ENCODE measurements at regions not wholly inside any gene's neighbourhood (a gene's known extent, or its start where the extent isn't known, plus 50 kb on each side); places are given as distances from the start of the nearest gene placed in this dataset.

- Mint-ChIP-seq H3K4me1 (no peaks in the 10 kb centered on the region), H3K36me3 (ENCODE audit: low read depth) (no peaks in the 10 kb centered on the region), H3K27ac (no peak overlapping the region), H3K4me3 (no peak overlapping the region), H3K9me3 (no peaks in the 10 kb centered on the region), H3K27me3 (ENCODE audit: insufficient read depth, low read depth, poor library complexity) (no peaks in the 10 kb centered on the region)
- Histone ChIP-seq H4K20me1 (replicated peaks; ENCODE audit: insufficient read depth) (no peaks in the 10 kb centered on the region), H3K4me2 (no peak overlapping the region), H3K79me2 (replicated peaks; ENCODE audit: insufficient read depth) (no peaks in the 10 kb centered on the region), H3K4me3 (no peak overlapping the region), H3F3A (replicated peaks; ENCODE audit: low read depth) (no peaks in the 10 kb centered on the region), H3K9me2 (ENCODE audit: insufficient read depth) (no peaks in the 10 kb centered on the region), H3K27me3 (ENCODE audit: insufficient read depth) (no peaks in the 10 kb centered on the region), H3K36me3 (ENCODE audit: insufficient read depth) (no peaks in the 10 kb centered on the region), H3K27ac (ENCODE audit: low read depth) (no peak overlapping the region), H3K4me1 (ENCODE audit: insufficient read depth) (no peaks in the 10 kb centered on the region), H2AFZ (no peak overlapping the region)
- TF ChIP-seq ZNF331 (CRISPR knock-in tag; IDR thresholded peaks at IDR 0.05; ENCODE audit: low read depth) = no peak
- no peak for TF ChIP-seq REST (IDR thresholded peaks at IDR 0.05; ENCODE audit: unreplicated experiment)
- no peak for TF ChIP-seq CTCF (conservative IDR thresholded peaks at IDR 0.05; ENCODE audit: low read depth in 2 of 2)
- no peak for TF ChIP-seq POLR2AphosphoS5 (IDR thresholded peaks at IDR 0.05; ENCODE audit: low read depth)
- TF ChIP-seq JUNB (IDR thresholded peaks at IDR 0.05; ENCODE audit: unreplicated experiment) = no peak
- no peak for TF ChIP-seq EZH2phosphoT487 (IDR thresholded peaks at IDR 0.05; ENCODE audit: unreplicated experiment)
- TF ChIP-seq ETS1 (IDR thresholded peaks at IDR 0.05) = no peak
- TF ChIP-seq NANOG (IDR thresholded peaks at IDR 0.05; ENCODE audit: borderline replicate concordance) = no peak
- TF ChIP-seq ZNF114 (CRISPR knock-in tag; IDR thresholded peaks at IDR 0.05) = no peak
- TF ChIP-seq ZNF462 (CRISPR knock-in tag; IDR thresholded peaks at IDR 0.05) = no peak
- no peak for TF ChIP-seq STAT1 (IDR thresholded peaks at IDR 0.05; ENCODE audit: unreplicated experiment)
- no peak for TF ChIP-seq CREB1 (CRISPR knock-in tag; IDR thresholded peaks at IDR 0.05; ENCODE audit: low read depth)
- no peak for DNase-seq (ENCODE audit: low spot score)
- ATAC-seq = no peak
Measured at GRCh38 chrX:4764888-4765287, 1051.4 kb upstream of the PRKX start.
